Kidney (tissue), 13 donors: ENCODE measurements at regions not wholly inside any gene's neighbourhood (a gene's known extent, or its start where the extent isn't known, plus 50 kb on each side); places are given as distances from the start of the nearest gene placed in this dataset.
A peak's percentile ranks its signal among the peaks of the same experiment; 100 is the strongest.

Experiments used
- DNase-seq, 5 donors: peaks; one replicate each; pipeline ENCODE4 v3.0.0-alpha.2; 2013 to 2020
- FAIRE-seq: peaks from 2 replicates; lab custom pipeline; 2012; peaks lifted over from hg19 to GRCh38; lab: Jason Lieb, UNC
- H3K27ac ChIP-seq, 2 donors: one replicate each; pipeline ENCODE4 v1.7.0; 2013; ENCODE audit warnings: low read depth in 2 of 2, low read length in 2 of 2, inconsistent platforms in 1 of 2
- H3K27me3 ChIP-seq: one replicate; pipeline ENCODE4 v1.7.1; 2013; ENCODE audit warnings: low read length, inconsistent platforms; ENCODE audit not compliant: control insufficient read depth, insufficient read depth
- H3K36me3 ChIP-seq, 3 donors: one replicate each; pipeline versions ENCODE4 v1.7.0 to v1.7.1; 2013; ENCODE audit warnings: low read length in 3 of 3, control low read depth in 1 of 3, inconsistent platforms in 1 of 3; ENCODE audit not compliant: insufficient read depth in 3 of 3, control insufficient read depth in 2 of 3
- H3K4me1 ChIP-seq, 3 donors: one replicate each; pipeline versions ENCODE4 v1.7.0 to v1.7.1; 2013; ENCODE audit warnings: low read length in 3 of 3, inconsistent platforms in 1 of 3, low read depth in 1 of 3; ENCODE audit not compliant: control insufficient read depth in 2 of 3, insufficient read depth in 2 of 3
- H3K4me3 ChIP-seq, 3 donors: one replicate each; pipeline versions ENCODE4 v1.7.0 to v1.8.1; 2013; ENCODE audit warnings: low read length in 3 of 3, control low read depth in 1 of 3, inconsistent platforms in 1 of 3
- H3K9ac ChIP-seq, 3 donors: one replicate each; pipeline versions ENCODE4 v1.7.0 to v1.7.1; 2013; ENCODE audit warnings: low read length in 3 of 3, control low read depth in 1 of 3, inconsistent platforms in 1 of 3
- H3K9me3 ChIP-seq, 3 donors: one replicate each; pipeline versions ENCODE4 v1.7.0 to v1.7.1; 2013; ENCODE audit warnings: low read length in 3 of 3, control low read depth in 1 of 3, inconsistent platforms in 1 of 3; ENCODE audit not compliant: control insufficient read depth in 2 of 3, insufficient read depth in 1 of 3
- CTCF ChIP-seq: IDR thresholded peaks from 3 replicates; pipeline ENCODE4 v1.5.1; 2012; ENCODE audit warnings: mild to moderate bottlenecking, moderate library complexity, borderline replicate concordance; ENCODE audit not compliant: insufficient read depth; ENCODE audit errors: extremely low read depth
- intact Hi-C: fragments of 100-400 bp; cut with DNase I; formaldehyde crosslinking; loops from one replicate; pipeline ENCODE4 v1.11.1; 2022
- donor health status: control.
- donor health status: control.
- donor health status: control.
- donor health status: control.
- donor health status: control.
- donor health status: DM: yes; HTN: yes; CAD: no.
- donor health status: Normal renal cell carcinoma (clear cell type).

- no peak overlapping the region for H3K9ac ChIP-seq
- H3K4me1 ChIP-seq: no peaks in the 10 kb centered on the region
- no peaks in the 10 kb centered on the region for H3K27me3 ChIP-seq
- intact Hi-C loops: no loop called here
- FAIRE-seq (no peak), DNase-seq (peak in 1 of 5 donors; percentile 58)
- peaks cover 0 to 4% (median 0%) of the 10 kb centered on the region in 3 donors for H3K9me3 ChIP-seq
- no peaks in the 10 kb centered on the region for H3K36me3 ChIP-seq
- H3K27ac ChIP-seq: no peak overlapping the region
- H3K4me3 ChIP-seq: no peak overlapping the region
- no peak for TF ChIP-seq CTCF
Observed at GRCh38 chr15:25186906-25187645, 232.3 kb downstream of the SNRPN start.

- H3K4me3 ChIP-seq: no peak overlapping the region
- H3K9me3 ChIP-seq: peaks cover 0 to 5% (median 0%) of the 10 kb centered on the region in 3 donors
- no peaks in the 10 kb centered on the region for H3K36me3 ChIP-seq
- peak in 1 of 5 donors; percentile 39 for DNase-seq
- H3K4me1 ChIP-seq: no peaks in the 10 kb centered on the region
- intact Hi-C loops: no loop called here
- H3K9ac ChIP-seq: no peak overlapping the region
- FAIRE-seq: no peak
- no peak for TF ChIP-seq CTCF
- H3K27me3 ChIP-seq: no peaks in the 10 kb centered on the region
- H3K27ac ChIP-seq: no peak overlapping the region
Observed at GRCh38 chr15:25188051-25188450, 233.3 kb downstream of the SNRPN start.

GRCh38 chr15:25188551-25189101 lies 233.8 kb downstream of the SNRPN start:
- Histone ChIP-seq H3K27me3 (no peaks in the 10 kb centered on the region), H3K9me3 (peaks cover 0 to 5% (median 0%) of the 10 kb centered on the region in 3 donors), H3K4me1 (no peaks in the 10 kb centered on the region), H3K36me3 (no peaks in the 10 kb centered on the region), H3K27ac (no peak overlapping the region), H3K4me3 (no peak overlapping the region), H3K9ac (no peak overlapping the region)
- intact Hi-C loops: no loop called here
- no peak for FAIRE-seq
- TF ChIP-seq CTCF: no peak
- peak in 1 of 5 donors; percentile 54 for DNase-seq
